AG20443 (cell line): ENCODE measurements at regions not wholly inside any gene's neighbourhood (a gene's known extent, or its start where the extent isn't known, plus 50 kb on each side); places are given as distances from the start of the nearest gene placed in this dataset.

Source experiments
- DNase-seq: peaks from one replicate; pipeline ENCODE4 v3.0.0; 2012; ENCODE audit warnings: low spot score, mixed read lengths

GRCh38 chr14:104291123-104292000, 153.0 kb downstream of the KIF26A start:
- DNase-seq, result no peak

- no peak for DNase-seq
These were observed 153.9 kb downstream of the KIF26A start for GRCh38 chr14:104292084-104292970.

GRCh38 chr14:104293231-104293841, 154.9 kb downstream of the KIF26A start:
- no peak for DNase-seq

GRCh38 chr14:104293851-104294627, 155.7 kb downstream of the KIF26A start:
- DNase-seq, result no peak

- DNase-seq, result no peak
These were observed 156.2 kb downstream of the KIF26A start for GRCh38 chr14:104294628-104294982.

GRCh38 chr14:104294983-104295680, 156.7 kb downstream of the KIF26A start:
- DNase-seq, result no peak

GRCh38 chr14:104295681-104296387, 157.4 kb downstream of the KIF26A start:
- DNase-seq, result no peak

- DNase-seq, result no peak
These were observed 158.3 kb downstream of the KIF26A start for GRCh38 chr14:104296388-104297312.

- no peak for DNase-seq
These were observed 158.9 kb downstream of the KIF26A start for GRCh38 chr14:104297313-104297704.

- DNase-seq, result no peak
These were observed 159.5 kb downstream of the KIF26A start for GRCh38 chr14:104297721-104298401.

- no peak for DNase-seq
These were observed 160.1 kb downstream of the KIF26A start for GRCh38 chr14:104298458-104298857.

- DNase-seq, result no peak
These were observed 161.8 kb downstream of the KIF26A start for GRCh38 chr14:104299993-104300761.

GRCh38 chr14:104301731-104302460, 163.5 kb downstream of the KIF26A start:
- no peak for DNase-seq

GRCh38 chr14:104302794-104303405, 164.5 kb downstream of the KIF26A start:
- no peak for DNase-seq

GRCh38 chr14:104303705-104304425, 165.5 kb downstream of the KIF26A start:
- no peak for DNase-seq
